EH (cell line): ENCODE measurements at regions not wholly inside any gene's neighbourhood (a gene's known extent, or its start where the extent isn't known, plus 50 kb on each side); places are given as distances from the start of the nearest gene placed in this dataset.
"Not testable (repeated sequence)": the region's sequence is repeated elsewhere in the genome, so short reads cannot be mapped to it uniquely, and the experiment has no call there.

Experiments used
- DNase-seq: peaks from one replicate; pipeline ENCODE4 v3.0.0-alpha.2; 2015; ENCODE audit warnings: low read depth

GRCh38 chr1:104315823-104316222 is 566.1 kb downstream of the AMY1C start:
- no peak for DNase-seq

- DNase-seq, result no peak
These were observed 572.4 kb downstream of the AMY1C start for GRCh38 chr1:104322131-104322530.

- no peak for DNase-seq
These were observed 579.6 kb downstream of the AMY1C start for GRCh38 chr1:104329278-104329677.

GRCh38 chr1:104331763-104332162 is 582.1 kb downstream of the AMY1C start:
- DNase-seq, result no peak

- not testable (repeated sequence) for DNase-seq
These were observed 588.2 kb downstream of the AMY1C start for GRCh38 chr1:104337927-104338326.

- DNase-seq, result no peak
These were observed 592.2 kb downstream of the AMY1C start for GRCh38 chr1:104341944-104342343.

GRCh38 chr1:104348277-104348676 is 598.6 kb downstream of the AMY1C start:
- DNase-seq, result no peak

GRCh38 chr1:104353580-104353979 is 603.9 kb downstream of the AMY1C start:
- DNase-seq, result no peak

GRCh38 chr1:104358086-104358485 is 608.4 kb downstream of the AMY1C start:
- no peak for DNase-seq

GRCh38 chr1:104358621-104359020 is 608.9 kb downstream of the AMY1C start:
- DNase-seq, result no peak

- no peak for DNase-seq
These were observed 628.7 kb downstream of the AMY1C start for GRCh38 chr1:104378414-104378813.

- DNase-seq, result no peak
These were observed 630.3 kb downstream of the AMY1C start for GRCh38 chr1:104380003-104380402.

GRCh38 chr1:104387716-104388508 is 638.2 kb downstream of the AMY1C start:
- DNase-seq, result no peak

GRCh38 chr1:104392552-104392951 is 642.9 kb downstream of the AMY1C start:
- no peak for DNase-seq

- DNase-seq, result no peak
These were observed 652.5 kb downstream of the AMY1C start for GRCh38 chr1:104402178-104402577.

- no peak for DNase-seq
These were observed 654.2 kb downstream of the AMY1C start for GRCh38 chr1:104403883-104404282.

GRCh38 chr1:104406728-104407127 is 657.0 kb downstream of the AMY1C start:
- no peak for DNase-seq

GRCh38 chr1:104408268-104408667 is 658.6 kb downstream of the AMY1C start:
- DNase-seq, result no peak

- DNase-seq, result no peak
These were observed 685.6 kb downstream of the AMY1C start for GRCh38 chr1:104435255-104435654.

GRCh38 chr1:104440011-104440410 is 690.3 kb downstream of the AMY1C start:
- DNase-seq, result no peak

- no peak for DNase-seq
These were observed 707.0 kb downstream of the AMY1C start for GRCh38 chr1:104456724-104457123.

GRCh38 chr1:104459886-104460285 is 710.2 kb downstream of the AMY1C start:
- no peak for DNase-seq

GRCh38 chr1:104460880-104461279 is 711.2 kb downstream of the AMY1C start:
- DNase-seq, result no peak

GRCh38 chr1:104463126-104463697 is 713.5 kb downstream of the AMY1C start:
- DNase-seq, result no peak
